Activated naive CD8-positive, alpha-beta T cell treated with anti-CD3 and anti-CD28 coated beads, Interleukin-2, amount 50 U/mL, for 16 hours (primary cell): ENCODE measurements at regions not wholly inside any gene's neighbourhood (a gene's known extent, or its start where the extent isn't known, plus 50 kb on each side); places are given as distances from the start of the nearest gene placed in this dataset.
"Not testable (repeated sequence)": the region's sequence is repeated elsewhere in the genome, so short reads cannot be mapped to it uniquely, and the experiment has no call there.

Experiments used
- DNase-seq: peaks from one replicate; pipeline ENCODE4 v3.0.0-alpha.2; 2020; ENCODE audit warnings: low read depth, low spot score

DNA sequence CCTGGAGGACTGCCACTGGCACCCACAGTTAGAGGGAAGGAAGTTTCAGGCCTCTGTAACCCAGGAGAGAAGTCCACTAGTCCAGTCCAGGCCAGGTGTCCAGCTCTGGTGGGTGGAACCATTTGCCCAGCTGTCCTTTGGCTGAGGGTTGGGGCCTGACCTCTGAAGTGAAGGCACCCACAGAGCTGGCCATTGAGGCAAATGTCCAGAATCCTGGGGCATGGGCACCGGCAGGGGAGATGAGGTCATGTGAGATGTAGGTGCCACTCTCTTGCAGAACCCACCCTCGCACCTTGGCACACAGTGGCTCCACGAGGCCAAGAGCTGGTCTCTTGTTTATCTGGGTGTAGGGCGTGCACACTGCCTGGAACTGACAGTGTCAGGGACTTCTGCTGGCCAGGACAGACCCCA, 162.8 kb downstream of the SMAD6 start:
- DNase-seq: no peak

DNA sequence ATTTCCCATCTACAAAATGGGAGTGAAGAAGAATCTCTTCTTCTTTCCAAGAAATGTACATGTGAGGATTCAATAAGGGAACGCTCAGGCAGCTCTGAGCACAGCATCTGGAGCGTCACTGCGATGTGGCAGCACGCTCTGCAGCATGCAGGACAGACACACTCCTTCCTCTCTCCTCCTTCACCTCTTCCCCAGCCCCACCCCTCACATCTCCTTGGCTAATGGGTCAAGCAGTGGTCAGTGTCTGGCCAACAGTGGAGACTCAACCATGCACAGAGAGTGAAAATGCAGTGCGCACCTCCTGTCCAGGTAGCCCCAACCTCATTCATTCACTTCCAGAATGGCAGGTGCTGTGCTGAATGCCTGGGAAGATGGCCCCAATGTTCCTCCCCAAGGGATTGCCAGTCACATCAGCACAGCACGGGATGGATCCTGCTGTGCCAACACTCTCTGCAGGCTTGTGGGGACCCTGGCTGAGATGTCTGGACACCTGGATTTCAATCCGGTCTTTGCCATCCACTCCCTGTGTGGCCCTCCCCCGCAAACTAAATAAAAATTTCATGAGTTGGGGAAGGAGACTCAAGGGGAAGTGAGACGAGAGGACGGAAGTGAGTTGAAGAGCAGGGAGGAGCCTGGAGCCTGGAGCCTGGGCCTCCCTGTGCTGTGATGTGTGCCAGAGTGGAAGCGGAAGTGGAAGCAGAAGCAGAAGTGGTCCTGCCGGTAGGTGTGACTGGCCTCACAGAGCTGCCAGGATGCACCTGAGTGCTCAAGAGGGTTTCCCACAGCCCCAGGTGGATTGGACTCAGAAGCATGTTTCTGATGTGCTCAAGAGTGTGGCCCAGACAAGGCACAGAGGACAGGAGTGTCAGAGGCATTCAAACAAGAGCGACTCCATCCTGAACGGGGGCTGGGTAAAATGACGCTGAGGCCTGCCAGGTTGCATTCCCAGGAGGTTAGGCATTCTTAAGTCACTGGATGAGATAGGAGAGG, 163.9 kb downstream of the SMAD6 start:
- DNase-seq: no peak

DNA sequence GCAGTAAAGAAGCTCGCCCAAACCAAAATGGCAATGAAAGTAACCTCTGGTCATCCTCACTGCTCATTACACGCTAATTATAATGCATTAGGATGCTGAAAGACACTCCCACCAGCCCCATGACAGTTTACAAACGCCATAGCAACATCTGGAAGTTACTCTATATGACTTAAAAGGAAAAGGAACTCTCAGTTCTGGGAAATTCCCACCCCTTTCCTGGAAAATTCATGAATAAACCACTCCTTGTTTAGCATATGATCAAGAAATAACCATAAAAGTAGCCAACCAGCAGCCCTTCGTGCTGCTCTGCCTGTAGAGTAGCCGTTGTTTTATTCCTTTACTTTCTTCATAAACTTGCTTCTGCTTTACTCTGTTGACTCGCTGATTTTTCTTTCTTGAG, 164.6 kb downstream of the SMAD6 start:
- DNase-seq: no peak

DNA sequence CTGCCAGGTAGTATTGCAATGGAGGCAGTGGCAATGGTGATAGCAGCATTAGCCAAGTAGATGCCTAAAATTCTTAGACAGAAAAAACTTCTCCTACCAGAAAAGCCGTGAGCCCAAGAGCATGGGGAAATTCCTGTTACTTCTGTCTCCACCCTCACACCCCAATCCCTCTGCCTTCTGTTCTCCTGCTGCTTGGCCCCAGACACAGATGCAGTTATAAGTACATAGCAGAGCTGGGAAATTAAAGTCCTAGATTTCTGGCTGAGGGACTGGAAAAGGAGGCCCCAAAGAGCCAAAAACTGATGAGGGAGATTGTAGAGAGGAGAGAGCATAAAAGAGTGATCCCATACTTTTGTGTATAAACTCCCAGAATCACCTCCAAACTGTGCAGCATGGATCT, 166.9 kb downstream of the SMAD6 start:
- no peak for DNase-seq

DNA sequence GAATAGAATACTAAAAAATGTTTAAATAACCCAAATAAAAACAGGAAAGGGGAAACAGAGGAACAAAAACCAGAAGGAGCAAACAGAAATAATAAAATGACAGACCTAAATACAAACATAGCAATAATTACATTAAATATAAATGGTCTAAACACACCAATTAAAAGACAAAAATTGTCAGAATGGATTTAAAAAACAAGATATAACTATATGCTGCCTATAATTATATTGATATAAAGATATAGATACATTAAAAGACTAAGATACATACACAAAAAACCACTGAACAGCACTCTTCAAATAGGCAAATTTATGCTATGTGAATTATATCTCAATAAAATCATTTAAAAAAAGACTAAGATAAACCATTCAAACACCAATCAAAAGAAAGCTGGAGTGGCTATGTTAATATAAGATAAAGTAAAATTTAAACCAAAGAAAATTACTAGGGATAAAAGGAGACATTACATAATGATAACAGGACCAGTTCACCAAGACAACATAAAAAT, 168.9 kb downstream of the SMAD6 start:
- no peak for DNase-seq

DNA sequence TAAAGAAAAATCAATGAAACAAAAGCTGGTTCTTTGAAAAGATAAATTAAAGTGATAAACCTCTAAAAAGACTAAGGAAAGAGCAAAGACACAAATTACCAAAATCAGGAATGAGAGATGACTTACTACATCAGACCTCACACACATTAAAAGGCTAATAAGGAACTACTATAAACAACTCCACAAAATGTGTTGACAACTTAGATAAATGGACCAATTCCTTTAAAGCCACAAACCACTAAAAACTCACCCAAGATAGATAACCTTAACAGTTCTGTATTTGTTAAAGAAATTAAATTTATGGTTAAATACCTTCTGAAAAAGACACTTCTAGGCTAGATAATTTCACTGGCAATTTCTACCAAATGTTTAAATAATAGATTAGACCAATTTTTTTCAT, 170.4 kb downstream of the SMAD6 start:
- DNase-seq: no peak

DNA sequence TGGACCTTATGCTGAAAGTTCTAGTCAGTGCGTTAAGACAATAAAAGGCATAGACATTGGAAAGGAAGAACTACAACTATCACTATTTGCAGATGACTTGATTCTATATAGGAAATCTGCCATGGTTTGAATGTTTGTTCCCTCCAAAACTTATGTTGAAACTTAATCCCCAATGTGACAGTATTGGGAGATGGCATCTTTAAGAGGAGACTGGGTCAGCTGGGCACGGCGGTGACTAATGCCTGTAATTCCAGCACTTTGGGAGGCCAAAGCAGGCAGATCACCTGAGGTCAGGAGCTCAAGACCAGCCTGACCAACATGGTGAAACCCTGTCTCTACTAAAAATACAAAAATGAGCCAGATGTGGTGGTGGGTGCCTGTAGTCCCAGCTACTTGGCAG, 171.3 kb downstream of the SMAD6 start:
- not testable (repeated sequence) for DNase-seq

DNA sequence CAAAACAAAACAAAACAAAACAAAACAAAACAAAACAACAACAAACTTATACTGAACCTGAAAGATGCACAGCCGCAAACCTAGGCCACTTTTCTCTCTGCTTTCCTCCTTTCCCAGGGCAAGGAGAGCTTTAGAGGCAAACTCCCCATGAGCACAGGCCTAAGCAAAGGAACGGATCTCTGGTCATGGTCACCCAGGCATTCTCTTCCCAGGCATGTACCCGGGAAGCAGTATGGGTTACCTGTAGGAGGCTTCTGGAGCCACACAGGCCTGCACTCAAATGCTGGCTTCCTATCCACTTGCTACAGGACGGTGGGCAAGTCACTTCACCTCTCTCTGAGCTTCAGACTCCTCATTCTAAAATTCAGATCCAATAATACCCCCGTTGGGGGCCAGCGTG, 171.8 kb downstream of the SMAD6 start:
- no peak for DNase-seq

DNA sequence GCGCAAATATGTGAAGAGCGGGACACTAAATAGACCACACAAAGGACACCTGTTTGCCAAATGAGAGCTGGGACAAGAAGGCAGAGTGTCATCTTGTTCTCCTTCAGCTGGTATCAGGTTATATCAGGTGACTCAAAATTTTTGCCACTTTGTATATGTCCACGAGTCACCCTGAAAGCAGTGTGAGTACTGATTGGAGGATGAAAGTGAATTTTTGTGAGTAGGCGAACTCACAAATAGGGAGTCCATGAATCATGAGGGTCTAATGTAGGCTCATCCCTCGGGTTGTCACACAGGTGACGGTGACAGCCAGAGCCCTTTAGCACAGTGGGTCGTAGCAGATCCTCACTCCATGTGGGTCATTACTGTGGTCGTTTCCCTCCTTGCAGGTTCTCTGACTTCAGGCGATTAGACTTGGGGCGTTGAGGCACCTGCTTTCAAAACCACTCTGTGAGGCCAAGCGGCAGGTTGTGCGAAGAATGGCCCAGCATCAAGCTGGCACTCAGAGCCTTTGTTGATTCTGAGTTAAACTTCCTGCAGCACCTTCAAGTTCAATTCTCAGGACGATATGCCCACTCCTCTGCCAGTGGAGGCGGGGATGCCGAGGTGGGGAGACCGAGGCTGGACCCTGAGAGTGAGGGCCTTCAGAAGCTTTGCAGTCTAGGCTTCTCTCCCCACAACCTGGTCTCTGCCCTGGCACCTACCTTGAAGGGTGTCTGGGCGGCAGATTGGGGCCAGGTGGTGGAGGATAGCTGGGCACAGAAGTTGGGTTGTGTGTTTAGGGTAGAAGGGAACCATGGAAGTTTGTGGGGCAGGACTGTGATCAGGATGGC, 173.8 kb downstream of the SMAD6 start:
- no peak for DNase-seq

DNA sequence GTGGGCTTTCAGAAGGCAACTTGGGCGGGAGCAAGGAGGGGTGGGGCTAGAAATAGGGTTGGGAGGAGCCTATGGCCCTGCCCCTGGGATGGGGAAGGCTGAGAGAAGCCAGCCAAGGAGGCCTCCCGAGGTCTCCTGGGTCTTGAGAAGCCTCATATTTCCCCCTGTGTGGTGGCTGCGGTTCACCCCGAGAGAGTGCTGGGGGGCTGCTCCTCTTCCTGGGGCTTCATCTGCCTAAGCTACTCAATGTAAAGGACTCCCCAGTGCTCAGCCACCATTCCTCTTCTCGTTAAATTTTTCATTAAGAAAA, 174.3 kb downstream of the SMAD6 start:
- DNase-seq: no peak

DNA sequence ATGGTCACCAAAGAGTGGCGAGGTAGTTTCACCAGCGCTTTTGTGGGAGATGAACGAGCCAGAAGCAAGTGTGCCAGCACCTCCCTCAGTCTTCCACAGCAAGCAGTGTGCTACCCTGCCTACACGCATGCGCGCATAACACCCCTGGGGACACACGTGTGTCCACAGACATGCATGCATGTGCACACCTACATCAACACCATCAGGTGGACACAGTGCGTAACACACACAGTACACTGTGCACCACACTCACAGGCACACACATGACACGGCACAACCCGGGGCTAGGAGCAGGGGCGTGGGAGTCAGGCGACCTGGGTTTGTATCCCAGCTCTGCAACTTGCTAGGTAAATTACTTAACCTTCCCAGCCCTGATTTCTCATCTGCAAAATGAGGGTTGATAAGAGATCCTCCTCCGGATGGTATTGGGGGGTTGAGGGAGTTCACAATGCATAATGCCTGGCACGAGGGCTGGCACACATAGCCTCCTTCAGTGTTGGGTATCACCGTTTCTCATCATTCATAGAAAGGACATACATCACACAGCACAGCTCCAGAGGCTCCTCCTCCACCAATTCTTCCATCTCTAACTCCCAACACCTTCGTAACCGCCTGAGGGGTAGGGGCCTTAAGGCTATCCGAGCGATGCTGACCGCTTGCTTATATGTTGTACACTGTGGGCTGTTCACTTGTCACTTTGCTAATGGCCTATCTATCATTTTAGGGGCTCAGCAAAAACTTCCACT, 174.9 kb downstream of the SMAD6 start:
- no peak for DNase-seq

DNA sequence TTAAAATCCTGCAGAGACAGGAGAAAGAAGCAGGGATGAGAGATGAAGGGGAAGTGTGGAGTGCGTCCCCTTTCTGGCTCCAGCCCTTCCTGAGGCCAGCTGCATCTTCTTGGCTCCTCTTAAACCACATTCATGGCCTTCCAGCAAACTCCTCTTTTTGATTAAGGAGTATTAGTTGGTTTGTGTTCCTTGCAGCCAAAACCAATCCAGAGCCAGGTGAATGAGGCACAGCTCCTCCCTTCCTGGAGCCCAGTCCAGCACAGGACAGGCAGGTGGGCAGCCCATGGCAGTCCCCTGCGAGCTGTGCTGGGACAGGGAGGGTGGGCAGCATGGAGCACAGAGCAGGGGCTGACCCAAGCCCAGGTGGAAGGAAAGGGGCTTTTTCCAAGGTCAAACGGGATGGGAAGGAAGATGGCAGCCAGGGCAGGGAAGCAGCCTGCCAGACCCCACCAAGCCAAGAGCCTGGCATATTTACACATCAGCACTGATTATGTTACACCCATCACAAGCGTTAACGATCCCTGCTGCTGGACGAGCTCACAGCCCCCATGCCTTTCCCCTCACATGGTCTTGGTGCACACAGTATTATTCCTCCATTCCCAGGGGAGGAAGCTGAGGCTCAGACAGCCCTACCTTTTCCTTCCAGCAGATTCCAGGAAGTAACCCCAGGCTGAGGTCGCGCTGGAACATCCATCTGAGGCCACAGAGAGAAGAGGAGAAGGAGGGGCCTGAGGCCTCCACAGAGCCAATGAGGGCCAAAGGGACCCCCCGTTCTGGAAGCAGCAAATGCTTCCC, 175.6 kb downstream of the SMAD6 start:
- DNase-seq: no peak

DNA sequence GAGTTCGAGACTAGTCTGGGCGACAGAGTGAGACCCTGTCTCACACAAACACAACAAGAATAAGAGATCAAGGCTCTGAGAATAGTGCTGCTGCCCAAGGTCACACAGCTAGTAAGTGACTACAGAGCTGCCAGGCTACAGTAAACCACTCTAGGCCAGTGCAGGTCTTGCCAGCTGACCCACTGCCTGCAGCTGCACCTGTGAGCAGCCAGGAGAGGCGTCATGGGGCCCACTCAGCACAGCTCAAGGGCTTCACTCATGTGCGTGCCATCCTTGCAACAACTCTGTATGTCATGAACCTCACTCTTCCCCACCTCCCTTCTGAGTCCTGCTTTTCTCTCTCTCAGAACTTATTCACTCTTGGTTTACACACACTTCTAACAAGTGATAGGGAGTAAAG, 176.7 kb downstream of the SMAD6 start:
- no peak for DNase-seq

DNA sequence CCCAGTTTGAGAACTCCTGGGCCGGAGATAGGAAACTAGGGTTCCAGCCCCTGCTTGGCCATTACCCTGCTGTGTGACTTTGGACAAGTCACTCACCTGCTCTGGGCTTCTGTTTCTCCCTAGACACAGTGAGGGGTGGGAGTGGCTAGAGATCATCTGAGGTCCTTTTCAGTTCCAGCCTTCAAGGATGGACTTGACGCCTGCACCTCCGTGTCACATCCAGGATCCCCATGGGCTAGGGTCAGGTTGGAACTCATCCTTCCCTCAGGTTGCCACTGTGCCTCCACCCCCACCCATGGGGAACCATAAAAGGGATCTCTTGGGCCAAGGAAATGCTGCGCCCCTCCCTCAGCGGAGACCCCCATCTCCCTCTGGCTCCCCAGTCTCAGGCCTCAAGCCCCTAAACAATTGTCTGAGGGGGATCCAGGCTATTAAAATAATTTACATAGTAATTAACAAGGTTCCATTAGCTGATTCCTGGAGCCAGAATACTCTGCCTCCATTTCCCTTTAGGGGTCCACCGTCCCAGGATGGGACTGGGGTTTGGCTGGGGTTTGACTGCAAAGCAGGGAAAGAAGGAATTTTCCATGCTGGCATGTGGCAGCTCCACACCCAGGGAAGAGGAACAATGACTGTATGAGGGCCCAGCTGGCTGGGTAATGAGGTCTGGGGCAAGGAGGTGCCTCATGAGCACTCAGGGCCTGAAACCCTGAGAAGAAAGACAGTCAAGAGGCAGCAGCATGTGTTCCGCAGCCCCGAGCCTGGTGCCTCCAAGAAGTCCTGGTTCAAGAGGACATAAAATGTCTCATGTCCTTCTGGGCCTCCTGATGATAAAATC, 177.7 kb downstream of the SMAD6 start:
- DNase-seq: no peak

DNA sequence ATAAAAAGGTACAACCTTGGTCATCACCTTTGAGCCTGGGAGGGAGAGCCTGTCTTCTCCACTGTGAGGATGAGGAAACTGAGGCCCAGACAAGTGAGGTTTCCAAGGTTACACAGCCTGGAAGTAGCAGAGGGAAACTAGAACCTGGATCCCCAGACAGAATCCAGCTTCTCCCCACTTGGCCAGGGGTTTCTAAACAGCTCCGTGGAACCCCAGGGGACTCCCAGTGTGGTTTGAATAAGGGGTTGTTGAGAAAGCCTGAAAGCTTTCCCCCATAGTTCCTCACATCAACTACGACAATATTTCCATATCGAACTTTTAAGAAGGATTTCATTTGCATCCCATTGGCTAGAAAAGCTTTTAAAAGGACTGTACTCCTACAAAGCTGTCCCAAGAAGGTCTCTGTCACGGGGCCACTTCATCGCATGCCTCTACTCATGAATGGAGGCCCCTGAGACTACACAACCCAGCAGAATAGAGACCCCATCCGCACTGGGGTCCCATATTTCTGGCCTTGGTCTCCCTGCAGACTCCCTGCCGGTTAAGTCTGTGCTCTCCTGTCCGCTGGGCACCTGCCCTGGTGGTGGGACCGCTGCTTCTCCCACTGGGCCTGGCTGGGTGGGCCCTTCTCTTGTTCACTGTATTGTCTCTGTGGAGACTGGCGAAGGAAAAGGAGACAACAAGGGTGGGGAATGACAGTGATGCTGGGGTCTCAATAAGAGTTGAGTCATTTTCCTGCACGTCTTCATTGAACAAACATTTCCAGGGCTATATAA, 178.5 kb downstream of the SMAD6 start:
- no peak for DNase-seq

DNA sequence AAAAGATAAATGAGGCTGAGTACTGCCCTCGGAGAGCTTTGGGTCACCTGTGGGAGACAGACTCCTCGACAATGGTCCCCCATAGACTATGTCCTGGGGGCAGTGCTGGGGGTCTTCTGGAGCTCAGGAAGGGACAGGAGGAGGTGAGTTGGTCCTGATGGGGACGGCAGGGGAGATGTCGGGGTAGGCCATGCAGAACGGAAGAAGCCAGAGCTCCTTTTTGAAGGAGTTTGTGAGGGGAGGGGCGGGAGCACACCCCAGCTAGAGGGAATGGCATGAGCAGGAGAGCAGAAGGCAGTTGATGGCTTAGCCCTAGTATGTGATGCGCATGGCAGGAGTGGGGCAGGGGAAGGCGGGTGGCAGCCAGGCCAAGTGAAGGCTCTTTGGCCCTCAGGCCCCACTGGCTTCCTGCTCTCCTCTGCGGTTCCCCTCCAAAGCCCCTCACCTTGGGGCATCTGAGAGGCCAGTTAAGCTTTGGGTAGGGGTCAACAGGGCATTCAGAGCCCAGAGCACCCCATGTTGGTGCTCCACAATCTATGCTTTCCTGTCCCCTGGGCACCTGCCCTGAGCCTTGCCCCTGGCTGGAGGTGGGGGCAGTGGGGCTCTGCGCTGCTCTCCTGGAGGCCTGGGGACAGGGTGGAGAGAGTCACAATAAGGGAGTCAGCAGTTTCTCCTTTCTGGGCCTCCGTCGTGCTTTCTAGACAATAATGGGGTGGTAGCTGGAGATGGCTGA, 179.3 kb downstream of the SMAD6 start:
- DNase-seq: no peak

DNA sequence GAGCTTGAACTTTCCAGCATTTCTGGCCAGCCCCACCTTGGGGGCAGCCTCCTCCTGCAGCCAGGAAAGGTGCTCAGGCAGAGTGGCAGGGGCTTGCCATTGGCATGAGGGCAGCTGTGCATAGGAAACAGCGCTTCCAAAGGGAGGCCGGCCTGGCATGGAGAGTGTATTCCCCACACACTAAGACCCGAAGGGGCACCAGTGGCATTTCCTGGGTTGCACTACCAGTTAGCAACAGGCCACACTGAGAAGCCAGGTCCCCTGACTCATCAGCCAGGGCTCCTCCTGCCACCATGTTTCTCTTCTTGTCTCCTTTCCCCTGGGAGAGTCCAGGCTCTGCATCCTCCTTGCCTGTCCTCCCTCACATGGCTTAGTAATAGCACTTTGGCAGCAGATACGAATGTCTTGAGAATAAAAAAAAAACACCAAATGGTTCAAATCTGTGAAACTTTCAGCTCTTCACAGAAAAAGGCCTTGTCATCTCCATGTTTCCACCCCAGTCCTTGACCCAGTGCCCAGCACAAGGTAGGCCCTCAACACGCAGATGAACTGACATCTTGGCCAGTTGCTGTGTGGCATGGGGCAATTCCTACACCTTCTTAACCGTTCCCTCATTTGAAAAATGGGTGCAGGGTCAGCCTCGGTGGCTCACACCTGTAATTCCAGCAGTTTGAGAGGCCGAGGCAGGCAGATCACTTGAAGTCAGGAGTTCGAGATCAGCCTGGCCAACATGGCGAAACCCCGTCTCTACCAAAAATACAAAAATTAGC, 180.4 kb downstream of the SMAD6 start:
- no peak for DNase-seq
